Testis (tissue), 2 donors: ENCODE measurements at regions not wholly inside any gene's neighbourhood (a gene's known extent, or its start where the extent isn't known, plus 50 kb on each side); places are given as distances from the start of the nearest gene placed in this dataset.

Source experiments
- DNase-seq: peaks from one replicate; pipeline ENCODE4 v3.0.0-alpha.2; 2019
- H3K27ac ChIP-seq, 2 donors: fragments of 200-600 bp; sonication (generic); one replicate each; pipeline ENCODE4 v1.5.1; 2019
- H3K27me3 ChIP-seq: fragments of 200-600 bp; sonication (generic); one replicate; pipeline ENCODE4 v1.5.1; 2019
- H3K36me3 ChIP-seq: fragments of 200-600 bp; sonication (generic); one replicate; pipeline ENCODE4 v1.5.1; 2017; ENCODE audit warnings: low read depth; ENCODE audit errors: missing control alignments
- H3K4me1 ChIP-seq: fragments of 200-600 bp; sonication (generic); one replicate; pipeline ENCODE4 v1.5.1; 2019
- H3K4me3 ChIP-seq, 2 donors: fragments of 200-600 bp; sonication (generic); one replicate each; pipeline ENCODE4 v1.5.1; 2017 to 2019
- H3K9me3 ChIP-seq: fragments of 200-600 bp; sonication (generic); one replicate; pipeline ENCODE4 v1.5.1; 2017
- POLR2A ChIP-seq: fragments of 450-650 bp; IDR thresholded peaks from one replicate; pipeline ENCODE4 v1.6.1; 2017; ENCODE audit warnings: antibody characterized with exemption, mild to moderate bottlenecking, moderate library complexity
- WGBS, 2 donors: methylation state at CpG; one replicate each; pipeline ENCODE4 v1.1.5; 2018; 5-methylcytosine and 5-hydroxymethylcytosine counted together
- intact Hi-C: fragments of 100-400 bp; cut with DNase I; formaldehyde crosslinking; loops from one replicate; pipeline ENCODE4 v1.15.1; 2023; ENCODE audit warnings: low total_unique reads
- TF ChIP-seq, protein P1 (sequence below), 3 experiments: fragments of 450-650 bp in 2 of 3; fragments of 200-600 bp in 1 of 3; sonication (generic) in 1 of 3; IDR thresholded peaks; one replicate each; pipeline ENCODE4 v1.5.1; 2016 to 2019; ENCODE audit warnings: antibody characterized with exemption in 3 of 3, mild to moderate bottlenecking in 2 of 3, moderate library complexity in 1 of 3

- DNase-seq, result no peak
- Histone ChIP-seq H3K36me3 (no peaks in the 10 kb centered on the region), H3K27me3 (no peaks in the 10 kb centered on the region), H3K4me3 (no peak overlapping the region), H3K4me1 (no peaks in the 10 kb centered on the region), H3K9me3 (no peaks in the 10 kb centered on the region), H3K27ac (no peak overlapping the region)
- TF ChIP-seq, protein P1, sequence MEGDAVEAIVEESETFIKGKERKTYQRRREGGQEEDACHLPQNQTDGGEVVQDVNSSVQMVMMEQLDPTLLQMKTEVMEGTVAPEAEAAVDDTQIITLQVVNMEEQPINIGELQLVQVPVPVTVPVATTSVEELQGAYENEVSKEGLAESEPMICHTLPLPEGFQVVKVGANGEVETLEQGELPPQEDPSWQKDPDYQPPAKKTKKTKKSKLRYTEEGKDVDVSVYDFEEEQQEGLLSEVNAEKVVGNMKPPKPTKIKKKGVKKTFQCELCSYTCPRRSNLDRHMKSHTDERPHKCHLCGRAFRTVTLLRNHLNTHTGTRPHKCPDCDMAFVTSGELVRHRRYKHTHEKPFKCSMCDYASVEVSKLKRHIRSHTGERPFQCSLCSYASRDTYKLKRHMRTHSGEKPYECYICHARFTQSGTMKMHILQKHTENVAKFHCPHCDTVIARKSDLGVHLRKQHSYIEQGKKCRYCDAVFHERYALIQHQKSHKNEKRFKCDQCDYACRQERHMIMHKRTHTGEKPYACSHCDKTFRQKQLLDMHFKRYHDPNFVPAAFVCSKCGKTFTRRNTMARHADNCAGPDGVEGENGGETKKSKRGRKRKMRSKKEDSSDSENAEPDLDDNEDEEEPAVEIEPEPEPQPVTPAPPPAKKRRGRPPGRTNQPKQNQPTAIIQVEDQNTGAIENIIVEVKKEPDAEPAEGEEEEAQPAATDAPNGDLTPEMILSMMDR (IDR thresholded peaks at IDR 0.05), result no peak
- no peak for TF ChIP-seq POLR2A
- intact Hi-C loops, result no loop called here
- 89 to 91% methylated on average over 1 of the region's 1 CpG for WGBS, 2 donors
Measured at GRCh38 chr12:3405821-3406220, 85.2 kb upstream of the PRMT8 start.

DNA sequence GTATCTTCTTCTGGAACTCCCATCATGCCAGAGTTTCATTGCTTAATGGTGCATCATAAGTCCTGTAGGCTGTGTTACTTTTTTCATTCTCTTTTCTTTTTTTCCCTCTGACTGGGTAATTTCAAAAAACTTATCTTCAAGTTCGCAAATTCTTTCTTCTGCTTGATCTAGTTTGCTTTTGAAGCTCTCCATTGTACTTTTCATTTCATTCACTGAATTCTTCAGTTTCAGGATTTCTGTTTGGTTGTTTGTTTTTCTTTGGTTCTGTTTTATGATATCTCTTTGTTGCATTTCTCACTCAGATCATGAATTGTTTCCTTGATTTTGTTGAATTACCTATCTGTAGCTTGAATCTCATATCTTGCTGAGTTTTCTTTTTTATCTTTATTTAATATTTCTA, 83.3 kb upstream of the PRMT8 start:
- WGBS, 2 donors, result 80 to 88% methylated on average over 1 of the region's 1 CpG
- Histone ChIP-seq H3K4me1 (no peaks in the 10 kb centered on the region), H3K9me3 (no peaks in the 10 kb centered on the region), H3K4me3 (no peak overlapping the region), H3K27me3 (no peaks in the 10 kb centered on the region), H3K36me3 (no peaks in the 10 kb centered on the region), H3K27ac (no peak overlapping the region)
- no peak for DNase-seq
- TF ChIP-seq POLR2A, result no peak
- TF ChIP-seq, protein P1 (IDR thresholded peaks at IDR 0.05), result no peak
- intact Hi-C loops, result no loop called here

GRCh38 chr12:3409662-3410061, 81.3 kb upstream of the PRMT8 start:
- Histone ChIP-seq H3K4me3 (no peak overlapping the region), H3K36me3 (no peaks in the 10 kb centered on the region), H3K27me3 (no peaks in the 10 kb centered on the region), H3K9me3 (no peaks in the 10 kb centered on the region), H3K4me1 (no peaks in the 10 kb centered on the region), H3K27ac (no peak overlapping the region)
- DNase-seq, result no peak
- intact Hi-C loops, result no loop called here
- TF ChIP-seq, protein P1 (IDR thresholded peaks at IDR 0.05), result no peak
- TF ChIP-seq POLR2A, result no peak
- WGBS, 2 donors, result 90 to 91% methylated on average over 2 of the region's 2 CpGs

DNA sequence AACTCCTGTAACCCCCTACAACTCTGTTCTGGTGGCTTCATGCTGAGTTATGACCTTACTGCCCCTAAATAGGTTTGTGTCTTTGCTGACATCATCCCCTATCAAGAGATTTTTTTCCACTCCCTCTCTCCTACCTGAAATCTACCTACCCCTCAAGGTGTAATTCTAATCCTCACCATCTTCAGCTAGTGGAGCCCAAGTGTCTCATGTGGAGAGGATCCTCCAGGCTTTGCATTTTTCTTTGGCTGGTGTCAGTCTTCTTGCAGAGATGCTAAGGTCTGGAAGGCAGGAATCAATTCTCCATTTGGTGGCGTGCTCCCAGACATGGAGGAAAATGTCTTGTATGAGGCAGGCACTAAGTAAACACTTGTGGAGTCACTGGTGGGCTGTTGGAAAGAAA, 74.8 kb upstream of the PRMT8 start:
- no peaks in the 10 kb centered on the region for H3K4me1 ChIP-seq
- H3K9me3 ChIP-seq, result no peaks in the 10 kb centered on the region
- no peaks in the 10 kb centered on the region for H3K36me3 ChIP-seq
- 91 to 97% methylated on average over 1 of the region's 1 CpG for WGBS, 2 donors
- no peaks in the 10 kb centered on the region for H3K27me3 ChIP-seq
- no peak overlapping the region for H3K27ac ChIP-seq
- no peak for DNase-seq
- TF ChIP-seq, protein P1 (IDR thresholded peaks at IDR 0.05), result no peak
- TF ChIP-seq POLR2A, result no peak
- intact Hi-C loops, result no loop called here
- no peak overlapping the region for H3K4me3 ChIP-seq

- TF ChIP-seq, protein P1 (IDR thresholded peaks at IDR 0.05), result no peak
- TF ChIP-seq POLR2A, result no peak
- intact Hi-C loops, result no loop called here
- Histone ChIP-seq H3K27me3 (no peaks in the 10 kb centered on the region), H3K9me3 (no peaks in the 10 kb centered on the region), H3K36me3 (no peaks in the 10 kb centered on the region), H3K4me3 (no peak overlapping the region), H3K4me1 (no peaks in the 10 kb centered on the region), H3K27ac (no peak overlapping the region)
- WGBS, 2 donors, result 39 to 75% methylated on average over 1 of the region's 1 CpG
- no peak for DNase-seq
Measured at GRCh38 chr12:3416670-3417069, 74.3 kb upstream of the PRMT8 start.
